Choroid plexus epithelial cell (primary cell): ENCODE measurements at regions not wholly inside any gene's neighbourhood (a gene's known extent, or its start where the extent isn't known, plus 50 kb on each side); places are given as distances from the start of the nearest gene placed in this dataset.
A peak's percentile ranks its signal among the peaks of the same experiment; 100 is the strongest.

Source experiments
- DNase-seq: peaks from one replicate; pipeline ENCODE4 v3.0.0-alpha.2; 2010; ENCODE audit warnings: low read depth
- H3K4me3 ChIP-seq: 2 replicates; pipeline ENCODE4 v1.5.1; 2011; ENCODE audit warnings: low read depth, mild to moderate bottlenecking, control low read depth, low read length, moderate library complexity
- TF ChIP-seq, protein P1 (sequence below): conservative IDR thresholded peaks from 2 replicates; pipeline ENCODE4 v1.5.1; 2011; ENCODE audit warnings: low read depth, mild to moderate bottlenecking, control low read depth, inconsistent platforms, low read length, moderate library complexity

DNA sequence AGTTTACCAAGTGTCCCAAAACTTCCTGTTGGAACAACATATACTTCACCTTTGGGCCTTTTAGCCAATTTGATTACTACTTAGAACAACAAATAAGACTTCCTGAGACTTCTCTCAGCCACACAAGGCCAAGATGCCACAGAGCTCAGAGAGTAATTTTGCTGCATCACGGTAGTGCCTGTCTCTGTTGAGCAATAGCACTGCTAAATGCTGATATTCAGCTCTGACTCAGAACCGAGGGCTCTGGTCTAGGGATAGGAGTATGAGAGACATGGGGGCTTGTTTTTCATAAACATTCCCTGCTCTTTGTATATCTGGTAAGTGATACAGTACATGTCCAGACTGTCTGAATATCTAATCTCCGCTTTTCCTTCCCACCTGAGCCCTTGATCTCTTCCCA, 260.4 kb upstream of the ARHGAP20 start:
- peak; percentile 96 for DNase-seq
- TF ChIP-seq, protein P1, sequence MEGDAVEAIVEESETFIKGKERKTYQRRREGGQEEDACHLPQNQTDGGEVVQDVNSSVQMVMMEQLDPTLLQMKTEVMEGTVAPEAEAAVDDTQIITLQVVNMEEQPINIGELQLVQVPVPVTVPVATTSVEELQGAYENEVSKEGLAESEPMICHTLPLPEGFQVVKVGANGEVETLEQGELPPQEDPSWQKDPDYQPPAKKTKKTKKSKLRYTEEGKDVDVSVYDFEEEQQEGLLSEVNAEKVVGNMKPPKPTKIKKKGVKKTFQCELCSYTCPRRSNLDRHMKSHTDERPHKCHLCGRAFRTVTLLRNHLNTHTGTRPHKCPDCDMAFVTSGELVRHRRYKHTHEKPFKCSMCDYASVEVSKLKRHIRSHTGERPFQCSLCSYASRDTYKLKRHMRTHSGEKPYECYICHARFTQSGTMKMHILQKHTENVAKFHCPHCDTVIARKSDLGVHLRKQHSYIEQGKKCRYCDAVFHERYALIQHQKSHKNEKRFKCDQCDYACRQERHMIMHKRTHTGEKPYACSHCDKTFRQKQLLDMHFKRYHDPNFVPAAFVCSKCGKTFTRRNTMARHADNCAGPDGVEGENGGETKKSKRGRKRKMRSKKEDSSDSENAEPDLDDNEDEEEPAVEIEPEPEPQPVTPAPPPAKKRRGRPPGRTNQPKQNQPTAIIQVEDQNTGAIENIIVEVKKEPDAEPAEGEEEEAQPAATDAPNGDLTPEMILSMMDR: no peak
- H3K4me3 ChIP-seq: no peak overlapping the region

DNA sequence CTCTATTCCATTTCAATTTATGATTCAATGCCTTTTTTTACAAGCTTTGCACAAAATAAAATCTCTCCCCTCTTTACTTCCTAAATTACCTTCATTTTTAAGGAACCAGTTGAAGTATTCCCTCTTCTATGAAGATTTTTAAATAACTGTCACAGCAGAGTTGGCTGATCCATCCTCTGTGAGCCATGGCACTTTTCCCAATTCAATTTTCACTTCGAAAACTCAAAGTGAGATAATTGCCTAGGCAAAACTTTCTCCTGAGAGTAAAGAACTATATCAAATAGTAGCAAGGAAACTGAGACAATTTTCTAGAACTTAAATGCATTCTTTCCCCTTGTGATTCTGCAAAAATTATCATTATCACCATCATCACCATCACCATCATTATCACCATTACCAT, 259.9 kb upstream of the ARHGAP20 start:
- TF ChIP-seq, protein P1: no peak
- no peak overlapping the region for H3K4me3 ChIP-seq
- DNase-seq: no peak

DNA sequence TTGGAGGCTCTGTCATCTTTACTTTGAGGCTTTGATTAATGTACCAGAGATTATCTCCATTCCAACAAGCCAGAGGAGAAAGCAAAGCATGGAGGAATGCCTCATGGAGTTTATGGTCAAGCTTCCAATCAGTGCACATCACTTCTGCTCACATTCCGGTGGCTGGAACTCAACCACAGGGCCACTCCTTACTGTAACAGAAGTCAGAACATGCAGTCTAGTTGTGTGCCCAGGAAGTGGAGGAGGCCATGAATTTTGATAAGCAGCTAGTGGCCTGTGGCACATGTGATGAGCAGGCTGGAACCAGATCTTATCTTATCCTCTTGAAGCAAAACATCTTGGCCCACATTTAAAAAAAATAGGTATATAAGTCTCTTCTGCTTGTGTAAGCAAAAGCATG, 258.9 kb upstream of the ARHGAP20 start:
- no peak overlapping the region for H3K4me3 ChIP-seq
- TF ChIP-seq, protein P1: no peak
- DNase-seq: peak; percentile 88

DNA sequence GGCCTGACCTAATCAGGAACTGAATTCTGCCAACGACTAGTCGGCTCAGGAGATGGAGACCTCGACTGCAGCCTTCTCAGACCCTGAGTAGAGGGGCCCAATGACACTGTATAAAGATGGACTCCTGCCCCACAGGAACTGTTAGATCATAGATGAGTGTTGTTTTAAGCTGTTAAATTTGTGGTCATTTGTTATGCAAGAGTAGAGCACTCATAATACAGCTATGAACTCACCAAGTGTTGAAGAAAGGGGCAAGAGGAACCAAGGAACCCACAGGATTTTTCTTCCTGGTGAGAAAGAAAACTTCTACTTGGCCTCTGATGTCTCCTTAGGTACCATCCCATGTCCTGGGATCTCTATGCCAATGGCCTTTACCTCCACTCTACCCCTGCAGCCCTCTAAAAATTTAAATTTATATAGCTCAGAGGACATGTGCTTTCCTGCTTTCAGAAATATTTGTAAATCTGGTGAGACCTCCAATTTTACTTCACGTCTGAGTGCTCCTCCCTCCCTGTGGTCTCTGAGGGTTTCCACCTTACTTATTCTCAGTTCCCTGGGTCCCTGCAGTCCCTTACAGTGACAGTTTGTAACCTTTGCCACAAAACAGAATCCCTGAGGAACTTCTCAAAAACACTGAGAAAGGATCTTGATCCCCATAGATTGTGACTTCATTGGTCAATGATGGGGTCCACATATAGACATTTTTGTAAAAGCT, 256.3 kb upstream of the ARHGAP20 start:
- TF ChIP-seq, protein P1: no peak
- no peak overlapping the region for H3K4me3 ChIP-seq
- DNase-seq: peak; percentile 70

DNA sequence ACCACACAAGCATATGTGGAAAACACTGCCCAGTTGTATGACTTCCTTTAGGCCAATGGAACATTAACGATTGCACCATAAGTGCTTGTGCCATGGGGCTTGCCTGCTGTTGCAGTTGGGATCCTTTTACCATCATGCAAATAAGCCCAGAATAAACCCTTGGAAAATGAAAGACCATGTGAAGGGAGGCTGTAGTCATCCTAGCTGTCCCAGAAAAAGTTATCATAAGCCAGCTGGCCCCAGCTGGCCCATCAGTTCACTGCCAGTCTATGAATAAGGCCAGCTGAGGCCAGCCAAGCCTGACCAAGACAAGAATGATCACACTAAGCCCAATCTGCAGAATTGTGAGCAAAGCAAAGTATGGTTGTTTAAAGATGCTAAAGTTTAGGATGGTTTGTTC, 253.9 kb upstream of the ARHGAP20 start:
- H3K4me3 ChIP-seq: no peak overlapping the region
- TF ChIP-seq, protein P1: no peak
- DNase-seq: no peak

DNA sequence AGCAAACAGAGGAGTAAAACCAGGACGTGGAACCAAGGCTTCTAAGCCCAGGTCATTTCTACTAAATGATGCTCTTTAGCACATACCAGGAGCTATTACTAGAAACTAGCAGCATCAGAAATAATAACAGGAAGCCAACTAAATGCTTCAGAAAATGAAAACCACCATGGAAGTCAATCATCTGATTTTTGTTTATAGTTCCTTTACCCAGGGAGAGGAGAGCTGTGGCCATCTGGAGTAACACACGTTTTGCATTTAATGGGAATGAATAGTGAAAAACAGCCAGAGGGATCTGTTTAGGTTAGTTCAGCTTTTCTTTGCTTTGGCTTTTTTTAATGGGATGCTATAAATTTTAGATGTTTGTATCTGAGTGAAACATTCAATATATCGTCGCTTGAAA, 250.7 kb upstream of the ARHGAP20 start:
- peak; percentile 55 for DNase-seq
- TF ChIP-seq, protein P1: no peak
- H3K4me3 ChIP-seq: no peak overlapping the region

DNA sequence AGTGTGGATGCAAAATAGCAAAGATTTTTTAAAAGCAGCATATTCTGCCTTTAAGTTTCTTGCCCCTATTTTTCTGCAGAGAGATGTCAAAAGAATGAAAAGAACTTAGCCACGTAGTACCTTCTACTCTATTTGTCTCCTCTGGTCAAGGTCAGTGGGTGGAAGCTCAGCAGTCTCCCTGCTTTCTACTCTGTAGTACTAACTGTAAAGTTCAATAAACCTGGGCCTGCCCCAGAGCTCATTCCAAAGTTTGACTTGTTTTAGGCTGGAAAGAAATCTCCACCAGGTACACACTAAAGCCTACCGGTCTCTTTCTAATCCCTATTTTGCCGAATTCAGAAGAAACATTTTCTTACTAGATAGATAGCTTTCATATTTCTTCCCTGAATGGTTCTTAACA, 247.9 kb upstream of the ARHGAP20 start:
- no peak overlapping the region for H3K4me3 ChIP-seq
- no peak for DNase-seq
- TF ChIP-seq, protein P1: no peak
